ENCODE measurements at regions not wholly inside any gene's neighbourhood (a gene's known extent, or its start where the extent isn't known, plus 50 kb on each side); places are given as distances from the start of the nearest gene placed in this dataset.

DNA sequence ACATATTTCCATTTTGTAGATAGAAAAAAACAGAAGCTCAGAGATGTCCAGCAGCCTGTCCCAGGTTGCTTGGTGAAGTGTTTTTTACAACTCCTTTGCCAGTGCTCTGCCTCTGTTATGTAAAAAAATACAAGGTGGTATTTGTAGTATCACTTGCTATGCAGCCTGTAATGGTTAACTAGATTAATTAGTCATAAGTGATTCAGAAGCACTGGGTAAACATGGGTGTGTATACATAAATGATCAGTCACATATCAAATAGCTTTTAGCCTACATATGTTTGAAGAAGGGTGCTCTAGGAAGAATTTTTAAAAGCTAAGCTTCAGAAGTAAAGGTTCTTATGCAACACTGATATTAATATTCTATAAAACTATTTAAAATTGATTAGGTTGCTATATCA is 70.0 kb upstream of the MAGI3 start:
- no peak for DNase-seq
- Histone ChIP-seq H3K4me3 (no peak overlapping the region), H3K27ac (peak overlapping the region in 3 of 4 donors; percentile 3 to 47 (median 41))

DNA sequence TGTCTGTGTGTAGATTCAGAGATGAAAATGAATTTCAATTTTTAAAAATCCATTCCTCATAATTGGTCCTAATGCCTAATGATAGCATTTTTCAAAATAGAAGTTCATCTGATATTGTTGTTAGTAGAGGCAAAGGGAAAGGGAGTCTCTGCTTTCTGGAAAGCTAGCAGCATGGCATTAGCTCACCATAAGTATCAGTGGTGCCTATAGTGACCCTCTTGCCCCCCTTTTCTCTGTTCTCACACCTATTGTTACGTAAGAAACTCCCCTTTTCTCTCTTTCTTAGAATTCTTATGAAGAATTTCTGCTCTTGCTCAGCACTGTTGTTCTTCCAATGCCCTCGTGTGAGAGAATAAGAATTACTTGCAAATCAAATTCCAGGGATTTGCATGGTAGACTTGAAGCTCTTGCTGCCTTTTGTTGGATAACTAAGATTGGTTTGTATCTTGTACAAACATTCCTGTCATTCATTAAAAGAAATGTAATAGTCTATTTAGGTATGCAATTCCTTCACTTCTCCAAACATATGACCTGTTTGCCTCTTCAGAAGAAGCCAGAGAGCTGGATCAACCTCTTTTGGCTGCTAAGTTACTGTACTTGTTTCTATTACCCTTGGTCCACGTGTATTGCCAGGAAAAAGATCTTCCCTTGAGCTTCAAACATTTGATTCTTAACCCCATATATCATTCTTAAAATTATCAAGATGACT is 69.2 kb upstream of the MAGI3 start:
- H3K4me3 ChIP-seq = no peak overlapping the region
- H3K36me3 ChIP-seq = no peaks in the 10 kb centered on the region
- H3K27me3 ChIP-seq = no peaks in the 10 kb centered on the region
- no peak for DNase-seq
- no peaks in the 10 kb centered on the region for H3K9me3 ChIP-seq
- TF ChIP-seq, protein P1, sequence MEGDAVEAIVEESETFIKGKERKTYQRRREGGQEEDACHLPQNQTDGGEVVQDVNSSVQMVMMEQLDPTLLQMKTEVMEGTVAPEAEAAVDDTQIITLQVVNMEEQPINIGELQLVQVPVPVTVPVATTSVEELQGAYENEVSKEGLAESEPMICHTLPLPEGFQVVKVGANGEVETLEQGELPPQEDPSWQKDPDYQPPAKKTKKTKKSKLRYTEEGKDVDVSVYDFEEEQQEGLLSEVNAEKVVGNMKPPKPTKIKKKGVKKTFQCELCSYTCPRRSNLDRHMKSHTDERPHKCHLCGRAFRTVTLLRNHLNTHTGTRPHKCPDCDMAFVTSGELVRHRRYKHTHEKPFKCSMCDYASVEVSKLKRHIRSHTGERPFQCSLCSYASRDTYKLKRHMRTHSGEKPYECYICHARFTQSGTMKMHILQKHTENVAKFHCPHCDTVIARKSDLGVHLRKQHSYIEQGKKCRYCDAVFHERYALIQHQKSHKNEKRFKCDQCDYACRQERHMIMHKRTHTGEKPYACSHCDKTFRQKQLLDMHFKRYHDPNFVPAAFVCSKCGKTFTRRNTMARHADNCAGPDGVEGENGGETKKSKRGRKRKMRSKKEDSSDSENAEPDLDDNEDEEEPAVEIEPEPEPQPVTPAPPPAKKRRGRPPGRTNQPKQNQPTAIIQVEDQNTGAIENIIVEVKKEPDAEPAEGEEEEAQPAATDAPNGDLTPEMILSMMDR (IDR thresholded peaks at IDR 0.05) = no peak
- no peak for TF ChIP-seq POLR2A (IDR thresholded peaks at IDR 0.05)
- peak overlapping the region in 3 of 4 donors; percentile 3 to 41 (median 3) for H3K27ac ChIP-seq
- no peaks in the 10 kb centered on the region for H3K4me1 ChIP-seq

More for the DNA sequence above, 70.0 kb upstream of the MAGI3 start:
- TF ChIP-seq, protein P1 (IDR thresholded peaks at IDR 0.05) = no peak
- Histone ChIP-seq H3K9me3 (no peaks in the 10 kb centered on the region), H3K4me1 (no peaks in the 10 kb centered on the region), H3K36me3 (no peaks in the 10 kb centered on the region), H3K27me3 (no peaks in the 10 kb centered on the region)

- no peaks in the 10 kb centered on the region for H3K9me3 ChIP-seq
- H3K36me3 ChIP-seq = no peaks in the 10 kb centered on the region
- no peaks in the 10 kb centered on the region for H3K27me3 ChIP-seq
- H3K4me3 ChIP-seq = no peak overlapping the region
- no peak for TF ChIP-seq POLR2A (IDR thresholded peaks at IDR 0.05)
- TF ChIP-seq, protein P1 (IDR thresholded peaks at IDR 0.05) = no peak
- H3K27ac ChIP-seq = no peak overlapping the region
- no peak for DNase-seq
- H3K4me1 ChIP-seq = no peaks in the 10 kb centered on the region
Measured at GRCh38 chr1:113321771-113322387, 68.4 kb upstream of the MAGI3 start.

- no peak overlapping the region for H3K27ac ChIP-seq
- no peaks in the 10 kb centered on the region for H3K9me3 ChIP-seq
- H3K27me3 ChIP-seq = no peaks in the 10 kb centered on the region
- no peaks in the 10 kb centered on the region for H3K36me3 ChIP-seq
- TF ChIP-seq POLR2A (IDR thresholded peaks at IDR 0.05) = no peak
- TF ChIP-seq, protein P1 (IDR thresholded peaks at IDR 0.05) = no peak
- no peak overlapping the region for H3K4me3 ChIP-seq
- no peaks in the 10 kb centered on the region for H3K4me1 ChIP-seq
- no peak for DNase-seq
Measured at GRCh38 chr1:113322439-113322838, 67.9 kb upstream of the MAGI3 start.

DNA sequence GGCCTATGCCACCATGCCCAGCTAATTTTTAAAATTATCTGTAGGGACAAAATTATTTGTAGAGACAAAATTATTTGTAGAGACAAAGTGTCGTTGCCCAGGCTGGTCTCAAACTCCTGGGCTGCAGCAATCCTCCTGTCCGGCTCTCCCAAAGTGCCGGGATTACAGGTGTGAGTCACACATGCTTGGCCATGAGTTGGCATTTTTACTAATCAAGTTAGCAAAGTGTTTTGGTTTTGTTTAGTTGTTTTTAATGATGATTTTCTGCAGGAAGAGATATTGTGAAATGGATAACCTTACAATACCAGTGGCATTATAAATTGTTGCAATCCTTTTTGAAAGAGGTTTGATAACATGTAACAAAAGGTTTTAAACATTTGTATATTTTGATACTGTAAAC is 65.3 kb upstream of the MAGI3 start:
- TF ChIP-seq, protein P1 (IDR thresholded peaks at IDR 0.05) = no peak
- no peak for TF ChIP-seq POLR2A (IDR thresholded peaks at IDR 0.05)
- no peaks in the 10 kb centered on the region for H3K36me3 ChIP-seq
- DNase-seq = peak in 1 of 3 donors; percentile 62
- no peaks in the 10 kb centered on the region for H3K4me1 ChIP-seq
- no peaks in the 10 kb centered on the region for H3K9me3 ChIP-seq
- H3K4me3 ChIP-seq = no peak overlapping the region
- no peaks in the 10 kb centered on the region for H3K27me3 ChIP-seq
- H3K27ac ChIP-seq = no peak overlapping the region

All from Peyer's patch (tissue), 4 donors.